Gastroesophageal sphincter (tissue), 3 donors: ENCODE measurements at regions not wholly inside any gene's neighbourhood (a gene's known extent, or its start where the extent isn't known, plus 50 kb on each side); places are given as distances from the start of the nearest gene placed in this dataset.

Experiments
- CTCF ChIP-seq, 4 experiments: fragments of 200-600 bp in 2 of 4; fragments of 450-650 bp in 2 of 4; sonication (generic) in 1 of 4; IDR thresholded peaks; one replicate each; pipeline ENCODE4 v1.5.1; 2017 to 2019; ENCODE audit warnings: antibody characterized with exemption in 4 of 4, mild to moderate bottlenecking in 2 of 4, moderate library complexity in 2 of 4
- POLR2AphosphoS5 ChIP-seq: sonication (generic); formaldehyde crosslinking; IDR thresholded peaks from one replicate; pipeline ENCODE4 v1.6.1; 2017; ENCODE audit warnings: antibody characterized with exemption

GRCh38 chr3:153277029-153277428 is 115.0 kb downstream of the RAP2B start:
- TF ChIP-seq CTCF (IDR thresholded peaks at IDR 0.05) (no peak), POLR2AphosphoS5 (no peak)
